HEK293T (cell line): ENCODE measurements at regions not wholly inside any gene's neighbourhood (a gene's known extent, or its start where the extent isn't known, plus 50 kb on each side); places are given as distances from the start of the nearest gene placed in this dataset.

Experiments
- HDGF ChIP-seq: fragments of 450-650 bp; IDR thresholded peaks from 2 replicates; pipeline ENCODE4 v1.6.1; 2017; ENCODE audit warnings: antibody characterized with exemption, borderline replicate concordance
- L3MBTL2 ChIP-seq: fragments of 450-650 bp; conservative IDR thresholded peaks from 2 replicates; pipeline ENCODE4 v1.6.1; 2016; ENCODE audit warnings: mild to moderate bottlenecking
- NFRKB ChIP-seq: fragments of 450-650 bp; IDR thresholded peaks from 2 replicates; pipeline ENCODE4 v1.6.1; 2016; ENCODE audit warnings: mild to moderate bottlenecking, moderate library complexity
- SP1 ChIP-seq: fragments of 450-650 bp; IDR thresholded peaks from 2 replicates; pipeline ENCODE4 v1.6.1; 2017
- SUZ12 ChIP-seq: fragments of 450-650 bp; IDR thresholded peaks from 2 replicates; pipeline ENCODE4 v1.6.1; 2016; ENCODE audit warnings: mild to moderate bottlenecking
- TARDBP ChIP-seq: fragments of 450-650 bp; IDR thresholded peaks from 2 replicates; pipeline ENCODE4 v1.6.1; 2016
- ZNF384 ChIP-seq: fragments of 450-650 bp; IDR thresholded peaks from 2 replicates; pipeline ENCODE4 v1.6.1; 2016

- TF ChIP-seq L3MBTL2 (no peak), ZNF384 (no peak), HDGF (no peak), SP1 (no peak), NFRKB (no peak), TARDBP (no peak), SUZ12 (no peak)
These were observed 262.2 kb downstream of the FZD1 start for GRCh38 chr7:91526404-91526803.
